ENCODE measurements at regions not wholly inside any gene's neighbourhood (a gene's known extent, or its start where the extent isn't known, plus 50 kb on each side); places are given as distances from the start of the nearest gene placed in this dataset.

GRCh38 chr5:18375641-18376040 is 741.4 kb downstream of the TAF11L14 start:
- Histone ChIP-seq H3K27ac (ENCODE audit: extremely low read depth, low read depth, low read length) (no peak overlapping the region), H3K4me1 (ENCODE audit: control insufficient read depth, insufficient read depth, low read length) (no peaks in the 10 kb centered on the region), H3K36me3 (ENCODE audit: control insufficient read depth in 2 of 2, insufficient read depth in 1 of 2, low read length in 2 of 2) (no peaks in the 10 kb centered on the region), H3K4me3 (ENCODE audit: low read depth, low read length) (no peak overlapping the region), H3K9me3 (ENCODE audit: control insufficient read depth, insufficient read depth, low read depth, low read length) (no peaks in the 10 kb centered on the region; the same call in 1 of the 2 replicates)
- ChIA-PET POLR2A (no interaction called here), CTCF (no interaction called here)
- TF ChIP-seq, protein P1, sequence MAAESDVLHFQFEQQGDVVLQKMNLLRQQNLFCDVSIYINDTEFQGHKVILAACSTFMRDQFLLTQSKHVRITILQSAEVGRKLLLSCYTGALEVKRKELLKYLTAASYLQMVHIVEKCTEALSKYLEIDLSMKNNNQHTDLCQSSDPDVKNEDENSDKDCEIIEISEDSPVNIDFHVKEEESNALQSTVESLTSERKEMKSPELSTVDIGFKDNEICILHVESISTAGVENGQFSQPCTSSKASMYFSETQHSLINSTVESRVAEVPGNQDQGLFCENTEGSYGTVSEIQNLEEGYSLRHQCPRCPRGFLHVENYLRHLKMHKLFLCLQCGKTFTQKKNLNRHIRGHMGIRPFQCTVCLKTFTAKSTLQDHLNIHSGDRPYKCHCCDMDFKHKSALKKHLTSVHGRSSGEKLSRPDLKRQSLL (tag by site-specific recombination; IDR thresholded peaks at IDR 0.05) = no peak
- TF ChIP-seq SCRT2 (tag by site-specific recombination; IDR thresholded peaks at IDR 0.05) = no peak
- TF ChIP-seq BCL11B (tag by site-specific recombination; IDR thresholded peaks at IDR 0.05; ENCODE audit: low read depth) = no peak
- no peak for TF ChIP-seq PRDM2 (tag by site-specific recombination; IDR thresholded peaks at IDR 0.05; ENCODE audit: borderline replicate concordance)
- TF ChIP-seq ZNF394 (tag by site-specific recombination; IDR thresholded peaks at IDR 0.05; ENCODE audit: borderline replicate concordance) = no peak
- TF ChIP-seq TRIM28 (IDR thresholded peaks at IDR 0.05; ENCODE audit: borderline replicate concordance, low read length) = no peak
- TF ChIP-seq ZNF621 (tag by site-specific recombination; IDR thresholded peaks at IDR 0.05) = no peak
- TF ChIP-seq, protein P2, sequence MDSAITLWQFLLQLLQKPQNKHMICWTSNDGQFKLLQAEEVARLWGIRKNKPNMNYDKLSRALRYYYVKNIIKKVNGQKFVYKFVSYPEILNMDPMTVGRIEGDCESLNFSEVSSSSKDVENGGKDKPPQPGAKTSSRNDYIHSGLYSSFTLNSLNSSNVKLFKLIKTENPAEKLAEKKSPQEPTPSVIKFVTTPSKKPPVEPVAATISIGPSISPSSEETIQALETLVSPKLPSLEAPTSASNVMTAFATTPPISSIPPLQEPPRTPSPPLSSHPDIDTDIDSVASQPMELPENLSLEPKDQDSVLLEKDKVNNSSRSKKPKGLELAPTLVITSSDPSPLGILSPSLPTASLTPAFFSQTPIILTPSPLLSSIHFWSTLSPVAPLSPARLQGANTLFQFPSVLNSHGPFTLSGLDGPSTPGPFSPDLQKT (IDR thresholded peaks at IDR 0.05; ENCODE audit: borderline replicate concordance, low read depth, low read length) = no peak
- no peak for TF ChIP-seq ZNF18 (tag by site-specific recombination; IDR thresholded peaks at IDR 0.05)
- TF ChIP-seq, protein P3, sequence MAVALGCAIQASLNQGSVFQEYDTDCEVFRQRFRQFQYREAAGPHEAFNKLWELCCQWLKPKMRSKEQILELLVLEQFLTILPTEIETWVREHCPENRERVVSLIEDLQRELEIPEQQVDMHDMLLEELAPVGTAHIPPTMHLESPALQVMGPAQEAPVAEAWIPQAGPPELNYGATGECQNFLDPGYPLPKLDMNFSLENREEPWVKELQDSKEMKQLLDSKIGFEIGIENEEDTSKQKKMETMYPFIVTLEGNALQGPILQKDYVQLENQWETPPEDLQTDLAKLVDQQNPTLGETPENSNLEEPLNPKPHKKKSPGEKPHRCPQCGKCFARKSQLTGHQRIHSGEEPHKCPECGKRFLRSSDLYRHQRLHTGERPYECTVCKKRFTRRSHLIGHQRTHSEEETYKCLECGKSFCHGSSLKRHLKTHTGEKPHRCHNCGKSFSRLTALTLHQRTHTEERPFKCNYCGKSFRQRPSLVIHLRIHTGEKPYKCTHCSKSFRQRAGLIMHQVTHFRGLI (tag by site-specific recombination; IDR thresholded peaks at IDR 0.05) = no peak
- no peak for TF ChIP-seq ZNF791 (tag by site-specific recombination; IDR thresholded peaks at IDR 0.05)
- TF ChIP-seq ZNF544 (tag by site-specific recombination; IDR thresholded peaks at IDR 0.05) = no peak
- TF ChIP-seq ZNF837 (tag by site-specific recombination; IDR thresholded peaks at IDR 0.05) = no peak
- TF ChIP-seq ZNF214 (tag by site-specific recombination; IDR thresholded peaks at IDR 0.05; ENCODE audit: borderline replicate concordance) = no peak
- TF ChIP-seq ZBTB48 (tag by site-specific recombination; IDR thresholded peaks at IDR 0.05) = no peak
- TF ChIP-seq, protein P4, sequence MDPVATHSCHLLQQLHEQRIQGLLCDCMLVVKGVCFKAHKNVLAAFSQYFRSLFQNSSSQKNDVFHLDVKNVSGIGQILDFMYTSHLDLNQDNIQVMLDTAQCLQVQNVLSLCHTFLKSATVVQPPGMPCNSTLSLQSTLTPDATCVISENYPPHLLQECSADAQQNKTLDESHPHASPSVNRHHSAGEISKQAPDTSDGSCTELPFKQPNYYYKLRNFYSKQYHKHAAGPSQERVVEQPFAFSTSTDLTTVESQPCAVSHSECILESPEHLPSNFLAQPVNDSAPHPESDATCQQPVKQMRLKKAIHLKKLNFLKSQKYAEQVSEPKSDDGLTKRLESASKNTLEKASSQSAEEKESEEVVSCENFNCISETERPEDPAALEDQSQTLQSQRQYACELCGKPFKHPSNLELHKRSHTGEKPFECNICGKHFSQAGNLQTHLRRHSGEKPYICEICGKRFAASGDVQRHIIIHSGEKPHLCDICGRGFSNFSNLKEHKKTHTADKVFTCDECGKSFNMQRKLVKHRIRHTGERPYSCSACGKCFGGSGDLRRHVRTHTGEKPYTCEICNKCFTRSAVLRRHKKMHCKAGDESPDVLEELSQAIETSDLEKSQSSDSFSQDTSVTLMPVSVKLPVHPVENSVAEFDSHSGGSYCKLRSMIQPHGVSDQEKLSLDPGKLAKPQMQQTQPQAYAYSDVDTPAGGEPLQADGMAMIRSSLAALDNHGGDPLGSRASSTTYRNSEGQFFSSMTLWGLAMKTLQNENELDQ (tag by site-specific recombination; IDR thresholded peaks at IDR 0.05; ENCODE audit: low read depth) = no peak

Measured in HEK293 (cell line).